Astrocyte (in vitro differentiated cells and primary cell): ENCODE measurements at regions not wholly inside any gene's neighbourhood (a gene's known extent, or its start where the extent isn't known, plus 50 kb on each side); places are given as distances from the start of the nearest gene placed in this dataset.
A peak's percentile ranks its signal among the peaks of the same experiment; 100 is the strongest.

Experiments
- DNase-seq: peaks from one replicate; pipeline ENCODE4 v3.0.0-alpha.2; 2010; ENCODE audit warnings: low read depth
- FAIRE-seq: peaks from 2 replicates; lab custom pipeline; 2011; peaks lifted over from hg19 to GRCh38; lab: Jason Lieb, UNC
- H2AFZ ChIP-seq: 2 replicates; pipeline ENCODE4 v1.6.0; 2012; ENCODE audit warnings: low read depth, low read length, inconsistent platforms
- H3K27ac ChIP-seq: 2 replicates; pipeline ENCODE4 v1.5.1; 2011; ENCODE audit warnings: low read depth, low read length, inconsistent platforms
- H3K27me3 ChIP-seq: 2 replicates; pipeline ENCODE4 v1.6.0; 2011; ENCODE audit warnings: low read length, inconsistent platforms; ENCODE audit not compliant: insufficient read depth
- H3K36me3 ChIP-seq: 2 replicates; pipeline ENCODE4 v1.5.1; 2011; ENCODE audit warnings: low read length, inconsistent platforms; ENCODE audit not compliant: insufficient read depth
- H3K4me1 ChIP-seq: 2 replicates; pipeline ENCODE4 v1.5.1; 2011; ENCODE audit warnings: low read length, inconsistent platforms; ENCODE audit not compliant: insufficient read depth
- H3K4me2 ChIP-seq: 2 replicates; pipeline ENCODE4 v1.6.0; 2012; ENCODE audit warnings: low read length, inconsistent platforms
- H3K4me3 ChIP-seq: 2 replicates; pipeline ENCODE4 v1.5.1; 2011; ENCODE audit warnings: low read depth, mild to moderate bottlenecking, low read length, inconsistent platforms; ENCODE audit not compliant: insufficient read depth
- H3K79me2 ChIP-seq: 2 replicates; pipeline ENCODE4 v1.6.0; 2012; ENCODE audit warnings: mild to moderate bottlenecking, low read length, inconsistent platforms; ENCODE audit not compliant: insufficient read depth
- H3K9ac ChIP-seq: 2 replicates; pipeline ENCODE4 v1.6.0; 2012; ENCODE audit warnings: mild to moderate bottlenecking, low read length, inconsistent platforms
- H3K9me3 ChIP-seq: 2 replicates; pipeline ENCODE4 v1.5.1; 2012; ENCODE audit warnings: low read depth, mild to moderate bottlenecking, low read length, inconsistent platforms; ENCODE audit not compliant: insufficient read depth
- H4K20me1 ChIP-seq: 2 replicates; pipeline ENCODE4 v1.6.0; 2012; ENCODE audit warnings: low read length, inconsistent platforms; ENCODE audit not compliant: insufficient read depth
- H3K27ac Mint-ChIP-seq: one replicate; pipeline ENCODE4 v1.8.0; 2021; ENCODE audit warnings: mild to moderate bottlenecking, mixed read lengths; ENCODE audit not compliant: unreplicated experiment
- H3K27me3 Mint-ChIP-seq: one replicate; pipeline ENCODE4 v1.8.0; 2021; ENCODE audit warnings: low read depth, mixed read lengths; ENCODE audit not compliant: unreplicated experiment
- H3K36me3 Mint-ChIP-seq: one replicate; pipeline ENCODE4 v1.8.0; 2021; ENCODE audit warnings: low read depth, mixed read lengths; ENCODE audit not compliant: unreplicated experiment
- H3K4me1 Mint-ChIP-seq: one replicate; pipeline ENCODE4 v1.8.0; 2021; ENCODE audit warnings: low read depth, mixed read lengths; ENCODE audit not compliant: unreplicated experiment
- H3K4me3 Mint-ChIP-seq: one replicate; pipeline ENCODE4 v1.8.0; 2021; ENCODE audit warnings: mild to moderate bottlenecking, moderate library complexity, mixed read lengths; ENCODE audit not compliant: unreplicated experiment
- H3K9me3 Mint-ChIP-seq: one replicate; pipeline ENCODE4 v1.8.0; 2021; ENCODE audit warnings: mild to moderate bottlenecking, mixed read lengths; ENCODE audit not compliant: unreplicated experiment
- CTCF ChIP-seq: IDR thresholded peaks from 2 replicates; pipeline ENCODE4 v1.5.1; 2011; ENCODE audit warnings: low read depth, mild to moderate bottlenecking, inconsistent platforms, low read length, moderate library complexity; ENCODE audit not compliant: insufficient read depth
- EZH2 ChIP-seq: IDR thresholded peaks from 2 replicates; pipeline ENCODE4 v1.6.1; 2012; ENCODE audit warnings: mild to moderate bottlenecking, low read length, inconsistent platforms; ENCODE audit not compliant: insufficient read depth

GRCh38 chr9:87443461-87443860 lies 54.2 kb upstream of the DAPK1 start:
- Histone ChIP-seq H2AFZ (no peak overlapping the region), H4K20me1 (no peaks in the 10 kb centered on the region), H3K9me3 (no peaks in the 10 kb centered on the region), H3K4me2 (no peak overlapping the region), H3K4me1 (no peaks in the 10 kb centered on the region), H3K79me2 (no peaks in the 10 kb centered on the region), H3K36me3 (no peaks in the 10 kb centered on the region), H3K27me3 (no peaks in the 10 kb centered on the region), H3K27ac (no peak overlapping the region), H3K9ac (no peak overlapping the region), H3K4me3 (no peak overlapping the region)
- FAIRE-seq (no peak), DNase-seq (no peak)
- peaks cover 2% of the 10 kb centered on the region for H3K9me3 Mint-ChIP-seq
- no peak for TF ChIP-seq CTCF
- no peak for TF ChIP-seq EZH2
- H3K27me3 Mint-ChIP-seq: no peaks in the 10 kb centered on the region
- no peak overlapping the region for H3K27ac Mint-ChIP-seq
- peaks cover 2% of the 10 kb centered on the region for H3K36me3 Mint-ChIP-seq
- no peak overlapping the region for H3K4me3 Mint-ChIP-seq
- H3K4me1 Mint-ChIP-seq: peaks cover 6% of the 10 kb centered on the region

DNA sequence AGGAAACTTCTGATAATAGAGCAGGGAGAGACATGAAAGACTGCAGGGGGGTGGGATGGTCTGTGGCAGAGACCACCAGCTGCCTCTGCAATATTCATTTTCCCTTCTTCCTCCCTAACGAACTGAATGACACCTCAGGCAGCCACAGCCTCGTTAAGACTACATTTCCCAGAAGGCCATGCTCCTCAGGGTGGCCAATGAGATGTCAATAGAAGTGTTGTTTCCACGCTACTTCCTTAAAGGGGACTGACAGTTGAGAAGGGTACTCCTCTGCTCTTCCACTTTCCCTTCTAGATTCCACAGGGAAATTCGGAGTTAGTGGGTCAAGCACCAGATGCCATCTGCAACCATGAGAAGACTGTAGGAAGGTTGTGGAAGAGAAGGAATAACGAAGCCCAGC lies 52.0 kb upstream of the DAPK1 start:
- Histone ChIP-seq H3K79me2 (no peaks in the 10 kb centered on the region), H3K4me1 (no peaks in the 10 kb centered on the region), H3K4me2 (no peak overlapping the region), H4K20me1 (no peaks in the 10 kb centered on the region), H3K4me3 (no peak overlapping the region), H2AFZ (no peak overlapping the region), H3K36me3 (no peaks in the 10 kb centered on the region), H3K27me3 (no peaks in the 10 kb centered on the region), H3K27ac (no peak overlapping the region), H3K9me3 (no peaks in the 10 kb centered on the region), H3K9ac (no peak overlapping the region)
- Mint-ChIP-seq H3K4me1 (peaks cover 6% of the 10 kb centered on the region), H3K27me3 (no peaks in the 10 kb centered on the region), H3K27ac (peak overlapping the region; percentile 63), H3K4me3 (no peak overlapping the region), H3K9me3 (peaks cover 2% of the 10 kb centered on the region), H3K36me3 (peaks cover 2% of the 10 kb centered on the region)
- no peak for DNase-seq
- TF ChIP-seq EZH2 (no peak), CTCF (no peak)
- no peak for FAIRE-seq

DNA sequence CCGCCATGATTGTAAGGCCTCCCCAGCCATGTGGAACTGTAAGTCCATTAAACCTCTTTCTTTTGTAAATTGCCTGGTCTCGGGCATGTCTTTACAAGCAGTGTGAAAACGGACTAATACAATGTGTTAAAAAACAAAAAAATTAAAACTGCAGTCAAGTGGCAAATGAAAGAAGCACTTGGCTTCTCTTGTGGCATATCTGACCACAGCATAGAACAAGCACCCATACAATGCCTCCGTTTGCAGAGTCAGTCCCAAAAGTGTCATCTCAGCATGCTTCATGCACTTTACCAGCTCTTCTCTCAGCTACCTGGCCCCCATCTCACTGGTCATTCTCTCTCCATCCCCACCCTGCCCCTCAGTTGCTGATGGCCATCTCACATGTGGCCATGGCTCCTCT lies 51.1 kb upstream of the DAPK1 start:
- no peak overlapping the region for H3K4me2 ChIP-seq
- H2AFZ ChIP-seq: no peak overlapping the region
- no peak overlapping the region for H3K27ac ChIP-seq
- H4K20me1 ChIP-seq: no peaks in the 10 kb centered on the region
- no peak overlapping the region for H3K4me3 ChIP-seq
- no peaks in the 10 kb centered on the region for H3K9me3 ChIP-seq
- H3K27me3 Mint-ChIP-seq: no peaks in the 10 kb centered on the region
- peaks cover 2% of the 10 kb centered on the region for H3K9me3 Mint-ChIP-seq
- no peaks in the 10 kb centered on the region for H3K27me3 ChIP-seq
- H3K36me3 ChIP-seq: no peaks in the 10 kb centered on the region
- H3K4me3 Mint-ChIP-seq: no peak overlapping the region
- no peaks in the 10 kb centered on the region for H3K79me2 ChIP-seq
- H3K9ac ChIP-seq: no peak overlapping the region
- no peak for DNase-seq
- FAIRE-seq: no peak
- no peaks in the 10 kb centered on the region for H3K36me3 Mint-ChIP-seq
- no peak overlapping the region for H3K27ac Mint-ChIP-seq
- H3K4me1 ChIP-seq: no peaks in the 10 kb centered on the region
- no peak for TF ChIP-seq EZH2
- no peak for TF ChIP-seq CTCF
- peaks cover 4% of the 10 kb centered on the region for H3K4me1 Mint-ChIP-seq
